Amniotic stem cell (primary cell): ENCODE measurements at regions not wholly inside any gene's neighbourhood (a gene's known extent, or its start where the extent isn't known, plus 50 kb on each side); places are given as distances from the start of the nearest gene placed in this dataset.

Source experiments
- DNase-seq: peaks from one replicate; lab custom pipeline; 2025; lab: John Stamatoyannopoulos, UW

DNA sequence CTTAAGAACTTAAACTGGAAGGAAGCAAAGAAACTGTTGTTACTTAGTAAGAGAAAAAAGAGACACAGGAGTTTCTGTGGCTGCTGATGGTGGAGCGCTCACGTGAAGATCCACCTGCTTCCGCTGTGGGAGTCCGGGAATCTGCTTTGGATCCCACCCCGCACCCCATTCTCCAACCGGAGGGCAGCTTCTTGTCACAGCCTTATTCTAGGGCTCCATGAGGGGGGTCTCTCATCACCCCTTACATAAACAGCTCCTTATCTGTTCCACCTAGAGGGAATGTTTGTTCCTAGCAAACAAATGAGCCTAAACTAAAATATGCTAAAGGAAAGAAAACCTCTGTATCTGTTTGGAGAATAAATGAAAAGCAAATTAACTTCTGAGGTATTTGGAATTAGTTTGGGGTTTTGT, 280.5 kb downstream of the QKI start:
- DNase-seq, result no peak

- DNase-seq, result no peak
These were observed 279.6 kb downstream of the QKI start for GRCh38 chr6:163694072-163694471.

- DNase-seq, result no peak
These were observed 276.5 kb downstream of the QKI start for GRCh38 chr6:163691049-163691448.

- no peak for DNase-seq
These were observed 274.3 kb downstream of the QKI start for GRCh38 chr6:163688739-163689362.

DNA sequence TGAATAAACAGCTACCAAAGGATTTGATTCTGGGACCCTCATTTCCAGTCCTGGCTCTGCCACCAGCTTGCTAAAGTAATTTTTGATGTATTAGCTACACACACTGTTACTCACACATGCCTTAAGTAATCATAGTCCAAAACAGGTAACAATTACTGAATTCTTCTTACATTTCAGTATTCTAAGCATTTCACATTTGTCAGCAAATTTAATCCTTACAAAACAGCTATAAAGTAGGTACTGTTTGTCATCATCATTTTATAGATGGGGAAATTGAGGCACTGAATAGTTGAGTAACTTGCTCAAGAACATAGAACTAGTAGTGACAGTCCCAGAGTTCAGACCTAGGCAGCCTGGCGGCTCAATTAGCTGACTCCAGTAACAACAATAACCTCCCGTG, 272.6 kb downstream of the QKI start:
- no peak for DNase-seq

GRCh38 chr6:163686301-163686700, 271.8 kb downstream of the QKI start:
- no peak for DNase-seq

- DNase-seq, result no peak
These were observed 268.6 kb downstream of the QKI start for GRCh38 chr6:163683105-163683622.

GRCh38 chr6:163679753-163680152, 265.2 kb downstream of the QKI start:
- no peak for DNase-seq

DNA sequence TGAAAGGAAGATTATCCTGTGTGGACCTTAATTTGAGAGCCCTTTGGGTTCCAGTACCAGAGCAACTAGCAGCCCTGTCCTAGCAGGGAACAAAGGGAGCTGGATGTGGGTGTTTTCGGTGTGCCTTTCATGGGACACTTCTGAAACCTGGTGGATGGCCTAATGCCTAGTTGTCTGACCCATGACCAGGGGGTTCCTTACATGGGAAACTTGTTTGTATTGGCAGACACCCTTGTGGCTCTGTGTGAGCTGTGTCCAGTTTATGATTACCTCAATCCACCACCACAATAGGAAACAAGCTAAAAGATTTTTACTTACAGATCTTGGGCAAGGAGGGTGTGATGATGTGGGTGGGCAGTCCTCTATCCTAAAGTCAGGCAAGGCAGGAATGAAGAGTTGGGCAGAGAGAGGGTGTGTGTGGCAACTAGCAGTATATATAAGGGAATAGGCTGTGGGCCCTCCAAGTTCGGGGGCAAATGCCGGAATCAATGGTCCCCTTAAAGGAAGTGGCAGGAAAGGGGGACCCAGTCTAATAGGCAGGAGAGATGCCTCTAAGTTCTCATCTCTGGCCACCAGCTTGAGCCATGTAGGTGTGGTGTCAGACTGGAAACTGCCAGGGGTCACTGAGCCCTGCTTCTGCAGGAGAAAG, 264.6 kb downstream of the QKI start:
- no peak for DNase-seq

GRCh38 chr6:163675611-163676010, 261.1 kb downstream of the QKI start:
- no peak for DNase-seq

- DNase-seq, result no peak
These were observed 258.2 kb downstream of the QKI start for GRCh38 chr6:163672710-163673109.

DNA sequence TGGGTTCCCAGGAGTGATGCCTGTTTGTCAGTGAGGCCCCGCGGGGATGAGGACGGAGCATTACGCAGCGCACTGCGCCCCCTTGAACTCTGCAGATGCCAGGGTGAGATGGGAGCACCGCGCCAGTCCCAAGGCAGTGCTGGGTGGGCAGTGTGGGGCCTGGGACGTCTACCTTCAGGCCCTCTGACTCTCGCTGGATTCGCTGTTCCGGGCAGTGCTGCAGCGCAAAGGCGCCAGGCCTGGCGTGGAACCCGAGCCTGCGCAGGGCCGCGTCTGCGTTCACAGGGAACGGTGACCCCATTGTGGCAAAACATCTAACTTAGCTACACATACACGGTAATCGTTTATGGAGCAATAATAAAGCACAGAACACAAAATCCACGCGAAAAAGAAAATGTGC, 257.3 kb downstream of the QKI start:
- no peak for DNase-seq

DNA sequence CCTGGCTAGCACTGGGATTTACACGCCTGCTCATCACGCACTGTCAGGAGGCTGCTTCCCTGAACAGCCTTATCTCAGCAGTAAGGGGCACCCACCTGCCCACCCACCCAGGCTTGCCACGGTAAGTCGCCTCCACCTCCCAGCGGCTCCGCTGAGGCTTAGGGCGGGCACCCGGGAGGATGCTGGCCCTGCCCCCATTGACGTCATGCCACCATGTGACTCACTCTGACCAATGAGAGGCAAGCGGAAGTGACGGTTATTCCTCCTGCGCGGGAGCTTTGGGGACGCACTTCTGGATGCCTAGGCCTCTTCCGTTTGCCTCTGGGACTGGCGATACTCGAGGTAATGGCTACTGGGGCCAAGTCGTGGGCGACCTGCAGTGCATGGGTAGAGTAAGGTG, 256.8 kb downstream of the QKI start:
- DNase-seq, result no peak

DNA sequence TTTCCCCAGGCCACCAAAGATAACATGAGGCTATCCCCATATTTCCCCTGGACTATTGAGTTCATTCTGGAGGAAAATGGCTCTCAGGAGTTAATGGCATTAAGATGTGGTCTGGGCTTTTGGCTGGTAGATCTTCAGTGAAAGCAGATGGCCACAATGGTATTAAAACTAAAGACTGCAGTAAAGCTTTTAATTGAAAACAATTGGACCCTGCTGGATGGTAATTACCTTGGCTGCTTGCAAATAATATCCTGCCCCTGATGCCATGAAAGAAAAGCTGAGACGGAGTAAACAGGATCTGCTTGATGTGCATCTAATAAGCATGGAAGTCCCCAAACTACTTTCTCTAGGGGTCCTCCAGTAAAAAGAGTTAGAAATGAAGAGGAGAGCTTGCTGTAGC, 255.8 kb downstream of the QKI start:
- DNase-seq, result no peak

- DNase-seq, result no peak
These were observed 253.5 kb downstream of the QKI start for GRCh38 chr6:163668061-163668426.

DNA sequence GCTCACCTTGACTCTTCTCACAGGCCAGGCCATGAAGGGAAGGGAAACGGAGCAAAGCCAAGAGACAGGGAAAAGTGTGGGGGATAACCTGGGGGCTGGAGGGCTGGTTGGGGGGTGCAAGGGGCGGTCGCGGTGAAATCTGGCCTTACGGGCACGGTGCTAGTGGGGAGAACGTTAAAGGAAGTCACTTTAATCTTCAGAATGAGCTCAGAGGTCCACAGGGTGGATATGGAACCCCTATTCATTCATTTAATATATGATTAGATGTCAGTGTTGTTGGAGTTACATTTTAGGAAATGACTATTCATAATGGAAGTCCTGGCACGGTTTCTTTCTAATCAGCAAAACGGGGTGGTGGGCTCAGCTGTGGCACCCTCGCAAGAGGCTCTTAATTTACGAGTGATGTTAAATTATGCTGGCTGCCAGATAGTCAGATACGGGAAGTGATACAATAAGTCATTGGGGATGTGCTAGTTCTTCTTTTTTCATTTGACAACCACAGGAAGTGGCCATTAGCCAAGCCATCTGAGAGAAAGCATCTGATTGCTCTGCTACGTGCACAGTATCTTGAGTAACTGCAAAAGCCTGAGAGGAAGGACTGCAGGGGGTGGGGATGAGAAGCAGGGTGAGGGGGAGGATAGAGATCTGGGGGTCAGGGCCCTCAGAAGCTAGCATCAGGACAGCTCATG, 253.0 kb downstream of the QKI start:
- no peak for DNase-seq

DNA sequence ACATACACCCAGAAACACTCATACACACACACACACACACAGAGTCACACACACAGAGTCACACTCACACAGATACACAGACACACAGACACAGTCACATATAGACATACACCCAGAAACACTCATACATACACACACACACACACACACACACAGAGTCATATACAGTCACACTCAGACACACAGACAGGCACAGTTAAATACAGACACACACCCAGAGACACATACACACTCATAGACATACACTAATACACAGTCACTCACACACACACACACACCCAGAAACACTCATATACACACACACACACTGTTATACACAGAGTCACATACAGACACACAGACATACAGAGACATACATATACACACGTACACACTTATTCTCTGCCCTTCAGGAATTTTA, 250.9 kb downstream of the QKI start:
- no peak for DNase-seq

DNA sequence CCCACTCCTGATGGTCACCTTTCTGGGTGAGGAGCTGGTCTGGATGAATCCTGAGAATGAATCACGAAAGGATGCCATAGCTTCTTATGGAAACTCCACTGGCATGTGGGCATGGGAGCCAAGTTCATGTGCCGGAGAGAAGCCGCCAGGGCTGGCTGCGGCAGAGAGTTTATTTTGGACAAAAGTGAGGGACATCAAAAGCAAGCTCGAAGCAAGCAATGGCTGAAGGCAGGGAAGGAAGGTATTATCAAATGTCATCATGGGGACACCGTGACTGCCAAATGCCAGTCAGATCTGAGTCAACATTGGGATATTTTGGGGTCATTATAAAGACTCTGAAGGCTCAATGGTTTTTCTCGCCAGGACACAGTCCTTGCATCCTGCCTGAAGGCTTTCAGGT, 249.1 kb downstream of the QKI start:
- no peak for DNase-seq

- DNase-seq, result no peak
These were observed 248.2 kb downstream of the QKI start for GRCh38 chr6:163662604-163663225.

- no peak for DNase-seq
These were observed 246.8 kb downstream of the QKI start for GRCh38 chr6:163661272-163661671.

GRCh38 chr6:163659803-163660202, 245.3 kb downstream of the QKI start:
- no peak for DNase-seq

GRCh38 chr6:163655217-163656121, 241.0 kb downstream of the QKI start:
- no peak for DNase-seq
